GM19397 (cell line): ENCODE measurements at regions not wholly inside any gene's neighbourhood (a gene's known extent, or its start where the extent isn't known, plus 50 kb on each side); places are given as distances from the start of the nearest gene placed in this dataset.

Experiments used
- ATAC-seq: cut with Tn5 transposase; IDR thresholded peaks from one replicate; pipeline ENCODE4 v1.9.1; 2021; ENCODE audit warnings: mild to moderate bottlenecking, moderate library complexity; ENCODE audit not compliant: unreplicated experiment

DNA sequence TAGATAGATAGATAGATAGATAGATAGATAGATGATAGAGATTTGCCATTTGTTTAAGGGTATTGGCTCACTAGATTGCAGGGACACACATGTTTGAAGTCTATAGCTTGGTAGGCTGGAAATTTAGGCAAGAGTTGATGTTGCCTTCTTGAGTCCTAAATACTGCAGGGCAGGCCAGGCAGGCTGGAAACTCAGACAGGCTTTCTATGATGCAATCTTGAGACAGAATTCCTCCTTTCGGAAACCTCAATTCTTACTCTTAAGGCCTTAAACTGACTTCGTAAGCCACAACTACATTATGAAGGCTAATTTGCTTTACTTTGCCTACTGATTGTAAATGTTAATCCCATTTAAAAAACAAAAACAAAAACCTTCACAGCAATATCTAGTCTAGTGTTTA, 322.9 kb upstream of the AKR1E2 start:
- ATAC-seq: no peak

- no peak for ATAC-seq
These were observed 324.7 kb upstream of the AKR1E2 start for GRCh38 chr10:4501306-4501705.

DNA sequence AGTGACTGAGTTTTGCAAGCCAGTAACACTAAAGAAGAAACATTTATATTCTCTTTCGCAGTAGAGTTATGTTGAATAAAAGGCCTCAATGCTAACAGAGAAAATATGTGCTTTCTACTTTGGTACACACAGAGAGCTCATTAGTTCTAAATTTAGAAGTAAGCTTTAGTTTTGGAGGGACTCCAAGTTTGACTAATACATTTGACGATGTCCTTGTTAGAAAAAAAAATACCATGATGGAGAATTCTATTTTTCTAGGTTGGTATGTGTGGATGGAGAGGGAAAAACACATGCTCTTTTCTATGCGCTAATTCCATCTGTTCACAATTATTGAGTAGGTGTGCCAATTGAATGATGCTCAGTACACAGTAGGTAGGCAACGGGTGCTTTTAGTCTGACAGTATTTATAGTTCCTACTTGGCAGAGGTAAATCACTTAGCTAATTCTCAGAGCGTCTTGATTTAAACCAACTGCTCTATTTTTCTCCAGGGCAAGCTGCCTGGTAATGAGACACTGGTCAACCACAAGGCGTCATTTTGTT, 327.2 kb upstream of the AKR1E2 start:
- no peak for ATAC-seq

GRCh38 chr10:4494551-4494950, 331.5 kb upstream of the AKR1E2 start:
- ATAC-seq: no peak

- ATAC-seq: no peak
These were observed 333.8 kb upstream of the AKR1E2 start for GRCh38 chr10:4492202-4492601.

DNA sequence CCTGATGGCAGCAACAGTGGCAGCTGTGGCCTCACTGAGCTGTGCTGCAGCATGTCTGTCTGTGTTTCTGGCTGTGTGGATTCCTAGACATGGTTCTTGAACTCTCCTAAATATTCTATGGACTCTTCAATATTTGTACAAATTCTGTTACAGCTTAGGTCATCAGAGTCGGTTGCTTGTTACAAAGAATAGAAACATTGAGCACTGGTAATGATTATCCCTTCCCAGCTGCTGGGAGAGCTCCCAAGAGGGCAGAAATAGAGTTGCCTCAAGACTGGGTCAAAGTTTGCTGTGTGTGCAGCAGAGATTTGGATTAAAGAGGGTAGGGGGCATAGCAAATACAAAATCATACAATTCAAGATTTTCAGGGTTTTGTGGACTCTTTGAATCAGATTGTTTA, 337.1 kb upstream of the AKR1E2 start:
- ATAC-seq: no peak

DNA sequence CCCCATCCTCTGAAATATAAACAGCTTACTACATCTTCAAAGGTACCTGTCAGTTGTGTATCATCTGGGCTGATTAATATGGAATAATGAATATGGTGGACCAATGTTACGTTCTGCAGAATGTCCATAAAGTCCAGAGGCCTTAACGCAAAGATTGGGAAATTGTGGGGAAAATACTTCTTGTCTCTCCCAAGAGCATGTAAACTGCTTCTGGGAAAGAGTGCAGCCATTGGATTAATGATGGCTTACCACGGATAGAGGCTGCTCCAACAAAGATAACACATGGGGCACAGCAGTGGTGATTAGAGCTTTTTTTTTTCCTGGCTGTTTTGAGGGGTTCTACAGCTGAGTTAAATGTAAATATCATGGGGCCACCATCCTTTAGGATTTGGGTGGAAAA, 340.4 kb upstream of the AKR1E2 start:
- no peak for ATAC-seq

DNA sequence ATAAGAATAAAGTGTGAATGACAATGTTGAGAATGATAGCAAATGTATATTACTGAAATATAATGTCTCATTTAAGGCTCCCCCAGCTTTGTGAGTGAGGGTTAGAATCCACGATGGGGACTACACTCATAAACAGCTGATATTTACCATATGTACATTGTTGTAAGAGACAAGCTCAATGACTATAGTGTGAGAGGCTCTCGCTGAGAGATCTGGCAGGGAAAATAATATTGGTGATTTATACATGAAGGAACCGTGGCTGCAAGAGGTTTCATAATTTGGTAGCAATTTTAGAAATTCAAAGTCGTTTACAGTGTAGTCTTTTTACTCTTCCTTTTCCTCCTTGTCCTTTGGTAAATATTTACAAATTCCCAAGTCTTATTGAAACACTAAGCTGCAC, 342.2 kb upstream of the AKR1E2 start:
- ATAC-seq: no peak

- no peak for ATAC-seq
These were observed 343.3 kb upstream of the AKR1E2 start for GRCh38 chr10:4482659-4483058.

GRCh38 chr10:4481192-4481591, 344.8 kb upstream of the AKR1E2 start:
- no peak for ATAC-seq

DNA sequence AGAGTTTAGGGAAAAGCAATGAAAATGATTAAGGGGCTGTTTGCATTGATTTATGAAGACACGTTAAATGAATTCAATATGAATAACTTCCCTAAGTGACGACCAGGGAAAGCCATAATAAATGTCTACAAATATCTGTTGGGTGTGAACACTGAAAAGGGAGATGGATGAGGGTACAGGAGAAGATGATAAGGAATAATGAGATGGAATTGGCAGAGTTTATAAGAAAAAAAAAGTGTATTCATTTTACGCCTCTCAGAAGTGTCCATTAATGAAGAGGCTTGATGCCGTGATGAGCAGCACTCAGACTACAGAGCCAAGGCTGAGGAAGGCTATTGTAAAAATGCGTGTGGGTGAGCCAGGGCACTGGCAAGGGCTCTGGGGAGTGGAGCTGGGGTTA, 346.7 kb upstream of the AKR1E2 start:
- ATAC-seq: no peak

- ATAC-seq: no peak
These were observed 348.3 kb upstream of the AKR1E2 start for GRCh38 chr10:4477664-4478063.

DNA sequence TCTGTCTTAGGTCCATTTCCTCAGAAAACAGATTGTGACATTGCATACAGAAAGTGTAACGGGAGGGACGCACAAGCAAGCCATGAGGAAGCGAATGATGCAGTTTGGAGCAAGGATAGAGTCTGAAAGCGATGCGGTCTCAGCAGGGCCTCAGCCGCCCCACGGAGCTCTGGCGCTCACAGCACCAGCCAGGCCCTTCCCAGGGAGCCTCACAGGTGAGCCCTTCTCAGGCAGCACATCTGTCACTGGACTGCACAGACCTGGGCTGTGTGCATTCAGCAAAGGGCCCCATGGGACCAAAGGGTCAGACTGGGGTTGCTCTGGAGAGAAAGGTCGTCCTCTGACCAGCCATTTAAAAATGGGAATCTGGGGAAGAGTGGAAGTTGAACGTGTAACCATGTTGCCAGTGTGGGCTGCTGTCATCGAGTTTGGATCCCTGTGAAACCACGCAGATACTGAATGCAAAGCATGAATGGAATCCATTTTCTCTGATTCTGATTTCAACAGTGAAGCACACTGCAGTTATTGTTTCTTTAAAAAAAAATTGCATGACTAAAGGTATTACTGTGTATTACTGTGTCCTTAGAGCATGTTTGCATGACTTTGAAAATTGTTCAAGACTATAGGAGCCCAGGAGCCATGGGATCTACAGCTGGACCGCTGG, 350.0 kb upstream of the AKR1E2 start:
- no peak for ATAC-seq

DNA sequence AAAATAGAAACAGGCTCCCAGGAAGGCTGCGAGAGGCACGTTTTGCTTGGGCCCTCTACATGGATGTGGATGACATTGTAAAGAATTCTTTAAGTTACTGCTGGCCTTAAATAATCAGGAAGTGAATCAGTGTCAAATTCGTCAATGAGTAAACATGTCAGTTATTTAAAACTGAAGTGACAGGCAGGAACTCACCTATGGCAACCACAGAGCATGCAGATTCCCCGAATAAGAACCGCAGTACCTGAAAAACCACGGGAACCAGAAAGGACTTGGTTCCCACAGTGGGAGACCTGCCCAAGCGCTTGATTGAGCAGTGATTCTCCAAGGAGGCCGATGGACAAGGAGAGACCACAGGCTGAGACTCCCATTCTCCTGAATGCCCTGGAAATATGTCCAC, 351.2 kb upstream of the AKR1E2 start:
- ATAC-seq: no peak

GRCh38 chr10:4473977-4474376, 352.0 kb upstream of the AKR1E2 start:
- no peak for ATAC-seq

DNA sequence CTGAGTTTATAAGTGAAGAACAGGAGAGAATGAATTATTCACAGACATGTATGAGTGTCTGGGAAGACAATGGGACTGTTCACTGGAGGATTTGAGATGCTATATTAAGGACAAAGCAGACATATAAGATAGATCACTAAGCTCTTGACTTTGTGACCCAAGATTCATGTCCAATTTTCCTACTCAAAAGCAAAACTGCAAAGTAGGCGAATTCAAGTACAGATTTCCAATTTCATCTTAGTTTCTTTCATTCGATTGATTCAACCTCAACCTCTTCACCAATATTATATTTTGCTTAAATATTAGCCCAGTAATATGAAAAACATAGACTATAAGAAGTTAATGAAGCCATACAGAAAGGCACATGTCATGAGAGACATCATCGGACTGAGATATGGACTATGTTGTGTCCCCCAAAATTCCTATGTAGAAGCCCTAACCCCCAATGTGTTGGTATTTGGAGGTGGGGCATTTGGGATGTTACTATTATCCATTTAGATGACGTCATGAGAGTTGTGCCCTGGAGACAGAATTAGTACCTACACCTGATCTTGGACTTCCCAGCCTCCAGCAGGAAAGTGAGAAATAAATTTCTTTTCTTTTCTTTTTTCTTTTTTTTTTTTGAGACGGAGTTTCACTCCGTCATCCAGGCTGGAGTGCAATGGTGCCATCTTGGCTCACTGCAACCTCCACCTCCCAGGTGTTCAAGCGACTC, 353.7 kb upstream of the AKR1E2 start:
- no peak for ATAC-seq

DNA sequence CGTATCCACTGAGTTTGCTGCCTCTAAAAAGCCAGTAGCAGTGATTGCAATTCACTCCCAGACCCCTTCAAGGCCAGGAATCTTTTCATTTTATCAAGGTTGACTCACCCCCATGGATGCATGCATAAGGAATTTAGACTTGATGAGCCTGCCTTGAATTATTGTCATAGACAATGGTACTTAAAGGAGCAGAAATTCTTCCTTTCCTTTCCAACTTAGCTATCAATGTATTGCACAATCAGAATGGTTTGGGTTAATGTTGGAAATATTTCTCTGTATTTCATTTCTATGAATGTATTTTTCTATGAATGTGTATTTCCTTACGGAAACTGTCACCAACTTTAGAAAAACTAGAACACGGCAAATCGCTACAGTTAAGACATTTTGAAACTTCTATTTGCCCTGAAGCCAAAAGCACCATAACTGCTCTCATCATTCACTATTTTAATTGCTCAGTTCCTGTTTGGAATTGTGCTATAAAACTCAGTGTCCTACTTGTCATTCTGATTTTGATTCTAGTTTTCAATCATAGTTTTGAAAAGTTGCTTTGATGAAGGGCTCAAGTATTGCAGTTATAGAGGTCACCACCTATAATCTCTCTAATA, 355.7 kb upstream of the AKR1E2 start:
- ATAC-seq: no peak

GRCh38 chr10:4467481-4467880, 358.5 kb upstream of the AKR1E2 start:
- no peak for ATAC-seq

GRCh38 chr10:4460267-4460666, 365.7 kb upstream of the AKR1E2 start:
- no peak for ATAC-seq

- no peak for ATAC-seq
These were observed 366.5 kb upstream of the AKR1E2 start for GRCh38 chr10:4459531-4459930.

GRCh38 chr10:4457597-4457996, 368.4 kb upstream of the AKR1E2 start:
- no peak for ATAC-seq

DNA sequence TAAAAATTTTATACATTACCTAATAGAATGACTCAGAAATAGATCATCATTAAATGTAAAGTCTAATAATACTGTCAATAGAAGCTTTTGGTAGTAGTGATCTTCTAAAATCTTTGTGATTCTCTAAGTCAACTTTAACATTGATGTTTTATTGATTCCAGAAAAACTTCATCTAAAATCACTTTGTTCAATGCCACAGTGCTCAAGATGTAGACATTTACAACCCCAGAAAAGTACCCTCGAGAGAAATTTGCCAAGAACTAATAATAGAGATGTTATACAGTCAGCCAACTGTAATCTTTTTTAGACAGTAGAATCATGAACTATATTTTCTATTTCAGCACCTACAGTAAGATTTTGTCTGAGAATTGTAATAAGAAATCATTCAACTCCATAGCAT, 369.2 kb upstream of the AKR1E2 start:
- ATAC-seq: no peak
